Astrocyte (in vitro differentiated cells and primary cell): ENCODE measurements at regions not wholly inside any gene's neighbourhood (a gene's known extent, or its start where the extent isn't known, plus 50 kb on each side); places are given as distances from the start of the nearest gene placed in this dataset.

Source experiments
- CTCF ChIP-seq: IDR thresholded peaks from 2 replicates; pipeline ENCODE4 v1.5.1; 2011; ENCODE audit warnings: low read depth, mild to moderate bottlenecking, inconsistent platforms, low read length, moderate library complexity; ENCODE audit not compliant: insufficient read depth
- EZH2 ChIP-seq: IDR thresholded peaks from 2 replicates; pipeline ENCODE4 v1.6.1; 2012; ENCODE audit warnings: mild to moderate bottlenecking, low read length, inconsistent platforms; ENCODE audit not compliant: insufficient read depth

- TF ChIP-seq CTCF (no peak), EZH2 (no peak)
Observed at GRCh38 chr10:64617085-64617484, 1095.9 kb downstream of the REEP3 start.
